ENCODE measurements at regions not wholly inside any gene's neighbourhood (a gene's known extent, or its start where the extent isn't known, plus 50 kb on each side); places are given as distances from the start of the nearest gene placed in this dataset.

DNA sequence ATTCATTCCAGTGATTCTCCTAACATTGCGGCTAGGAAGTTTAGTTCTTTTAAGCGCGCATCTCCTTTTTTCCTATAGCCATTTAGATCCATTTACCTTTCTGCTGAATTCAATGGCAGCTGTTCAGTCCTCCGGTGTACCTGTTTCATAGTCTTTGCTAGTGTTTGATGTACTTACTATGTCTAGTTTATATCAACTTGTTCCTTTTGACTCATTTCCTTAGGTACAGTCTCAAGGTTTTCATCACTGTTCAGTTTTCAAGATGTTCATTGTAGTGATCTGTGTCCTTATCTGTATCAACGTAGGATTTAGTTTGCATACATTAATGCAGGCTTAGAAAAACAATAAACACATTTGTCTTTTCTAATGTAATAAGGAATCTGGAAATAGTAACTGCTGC, 59.0 kb upstream of the MBNL1 start:
- no peak overlapping the region for H3K9ac ChIP-seq
- no peaks in the 10 kb centered on the region for H3K27me3 ChIP-seq (ENCODE audit: insufficient read depth, low read depth)
- H4K20me1 ChIP-seq (ENCODE audit: insufficient read depth) = no peaks in the 10 kb centered on the region
- TF ChIP-seq, protein P1, sequence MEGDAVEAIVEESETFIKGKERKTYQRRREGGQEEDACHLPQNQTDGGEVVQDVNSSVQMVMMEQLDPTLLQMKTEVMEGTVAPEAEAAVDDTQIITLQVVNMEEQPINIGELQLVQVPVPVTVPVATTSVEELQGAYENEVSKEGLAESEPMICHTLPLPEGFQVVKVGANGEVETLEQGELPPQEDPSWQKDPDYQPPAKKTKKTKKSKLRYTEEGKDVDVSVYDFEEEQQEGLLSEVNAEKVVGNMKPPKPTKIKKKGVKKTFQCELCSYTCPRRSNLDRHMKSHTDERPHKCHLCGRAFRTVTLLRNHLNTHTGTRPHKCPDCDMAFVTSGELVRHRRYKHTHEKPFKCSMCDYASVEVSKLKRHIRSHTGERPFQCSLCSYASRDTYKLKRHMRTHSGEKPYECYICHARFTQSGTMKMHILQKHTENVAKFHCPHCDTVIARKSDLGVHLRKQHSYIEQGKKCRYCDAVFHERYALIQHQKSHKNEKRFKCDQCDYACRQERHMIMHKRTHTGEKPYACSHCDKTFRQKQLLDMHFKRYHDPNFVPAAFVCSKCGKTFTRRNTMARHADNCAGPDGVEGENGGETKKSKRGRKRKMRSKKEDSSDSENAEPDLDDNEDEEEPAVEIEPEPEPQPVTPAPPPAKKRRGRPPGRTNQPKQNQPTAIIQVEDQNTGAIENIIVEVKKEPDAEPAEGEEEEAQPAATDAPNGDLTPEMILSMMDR (conservative IDR thresholded peaks at IDR 0.05; ENCODE audit: low read depth, low read length) = no peak
- H3K36me3 ChIP-seq (ENCODE audit: insufficient read depth) = no peaks in the 10 kb centered on the region
- peaks cover 19% of the 10 kb centered on the region for H3K4me1 ChIP-seq (ENCODE audit: low read depth, poor library complexity, severe bottlenecking)
- H3K79me2 ChIP-seq (ENCODE audit: insufficient read depth, low read depth) = peaks cover 20% of the 10 kb centered on the region
- H2AFZ ChIP-seq (ENCODE audit: low read depth) = no peak overlapping the region
- H3K4me3 ChIP-seq (IDR thresholded peaks at IDR 0.05; ENCODE audit: insufficient read depth, low read depth, low read length) = no peak overlapping the region
- no peak overlapping the region for H3K27ac ChIP-seq
- H3K4me2 ChIP-seq = no peak overlapping the region

DNA sequence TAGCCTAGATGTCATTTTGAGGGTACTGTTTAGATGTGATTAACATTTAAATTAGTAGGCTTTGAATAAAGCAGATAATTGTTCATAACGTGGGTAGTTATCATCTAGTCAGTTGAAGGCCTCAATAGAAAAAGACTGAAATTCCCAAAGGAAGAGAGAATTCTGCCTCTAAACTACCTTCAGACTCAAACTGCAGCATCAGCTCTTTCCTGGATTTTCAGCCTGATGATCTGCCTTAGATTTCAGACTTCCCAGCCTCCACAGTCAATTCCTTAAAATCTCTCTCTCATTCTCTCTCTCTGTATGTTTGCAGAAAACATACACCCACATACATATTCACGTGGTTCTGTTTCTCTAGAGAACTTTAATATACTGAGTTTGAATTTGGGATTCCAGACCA, 58.0 kb upstream of the MBNL1 start:
- Histone ChIP-seq H3K4me1 (ENCODE audit: low read depth, poor library complexity, severe bottlenecking) (peaks cover 12% of the 10 kb centered on the region), H2AFZ (ENCODE audit: low read depth) (no peak overlapping the region)

DNA sequence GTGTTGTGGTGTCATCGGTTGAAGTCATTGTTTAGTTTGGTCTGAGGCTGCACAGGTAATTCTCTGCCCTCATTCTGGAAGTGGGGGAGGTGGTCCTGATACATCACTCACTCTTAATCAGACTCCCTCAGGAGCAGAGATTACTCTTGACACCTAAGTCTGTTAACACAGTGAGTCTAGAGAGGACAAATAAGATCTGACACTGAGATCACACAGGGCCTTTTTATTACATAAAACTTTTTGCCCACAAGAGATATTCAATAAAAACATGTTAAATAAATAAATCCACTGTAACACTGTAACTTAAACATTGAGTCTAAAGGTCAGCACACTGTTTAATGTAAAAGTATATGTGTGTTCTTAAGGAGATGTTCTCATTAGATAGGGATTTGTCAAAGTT, 57.1 kb upstream of the MBNL1 start:
- Histone ChIP-seq H3K79me2 (ENCODE audit: insufficient read depth, low read depth) (peaks cover 3% of the 10 kb centered on the region; the same call in 1 of the 2 replicates), H3K27me3 (ENCODE audit: insufficient read depth, low read depth) (no peaks in the 10 kb centered on the region), H3K9ac (no peak overlapping the region), H2AFZ (ENCODE audit: low read depth) (no peak overlapping the region), H3K4me3 (IDR thresholded peaks at IDR 0.05; ENCODE audit: insufficient read depth, low read depth, low read length) (no peak overlapping the region), H3K36me3 (ENCODE audit: insufficient read depth) (no peaks in the 10 kb centered on the region), H3K4me1 (ENCODE audit: low read depth, poor library complexity, severe bottlenecking) (peaks cover 3% of the 10 kb centered on the region), H4K20me1 (ENCODE audit: insufficient read depth) (no peaks in the 10 kb centered on the region), H3K4me2 (no peak overlapping the region), H3K27ac (no peak overlapping the region)
- TF ChIP-seq, protein P1 (conservative IDR thresholded peaks at IDR 0.05; ENCODE audit: low read depth, low read length) = no peak

More for the DNA sequence above, 58.0 kb upstream of the MBNL1 start:
- no peak overlapping the region for H3K9ac ChIP-seq
- H3K4me2 ChIP-seq = no peak overlapping the region
- no peaks in the 10 kb centered on the region for H3K36me3 ChIP-seq (ENCODE audit: insufficient read depth)
- H3K4me3 ChIP-seq (IDR thresholded peaks at IDR 0.05; ENCODE audit: insufficient read depth, low read depth, low read length) = no peak overlapping the region
- no peaks in the 10 kb centered on the region for H4K20me1 ChIP-seq (ENCODE audit: insufficient read depth)
- H3K27ac ChIP-seq = no peak overlapping the region
- H3K27me3 ChIP-seq (ENCODE audit: insufficient read depth, low read depth) = no peaks in the 10 kb centered on the region
- peaks cover 11% of the 10 kb centered on the region; the same call in 1 of the 2 replicates for H3K79me2 ChIP-seq (ENCODE audit: insufficient read depth, low read depth)
- TF ChIP-seq, protein P1 (conservative IDR thresholded peaks at IDR 0.05; ENCODE audit: low read depth, low read length) = no peak

DNA sequence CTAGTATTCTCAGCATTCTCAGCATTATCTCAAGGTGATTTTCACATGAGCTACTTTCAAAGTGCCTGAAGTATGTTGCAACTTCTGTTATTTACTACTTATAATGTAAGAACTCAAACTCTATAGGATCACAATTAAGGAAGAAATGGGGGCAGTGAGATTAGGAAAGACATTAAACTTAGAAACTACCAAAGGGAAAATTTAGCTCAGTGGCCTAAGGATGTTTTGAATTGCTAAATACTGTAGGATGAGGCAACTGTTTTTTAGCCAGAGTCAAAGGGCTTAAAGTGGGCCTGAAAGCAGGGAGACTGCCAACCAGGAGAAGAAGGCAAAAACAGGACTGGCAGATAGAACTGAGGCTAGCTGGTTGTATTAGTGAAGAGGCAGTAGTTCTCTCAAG, 55.5 kb upstream of the MBNL1 start:
- H3K36me3 ChIP-seq (ENCODE audit: insufficient read depth) = no peaks in the 10 kb centered on the region
- no peaks in the 10 kb centered on the region for H4K20me1 ChIP-seq (ENCODE audit: insufficient read depth)
- no peaks in the 10 kb centered on the region for H3K79me2 ChIP-seq (ENCODE audit: insufficient read depth, low read depth)
- TF ChIP-seq, protein P1 (conservative IDR thresholded peaks at IDR 0.05; ENCODE audit: low read depth, low read length) = no peak
- H3K4me3 ChIP-seq (IDR thresholded peaks at IDR 0.05; ENCODE audit: insufficient read depth, low read depth, low read length) = no peak overlapping the region
- H3K27ac ChIP-seq = no peak overlapping the region
- no peaks in the 10 kb centered on the region for H3K27me3 ChIP-seq (ENCODE audit: insufficient read depth, low read depth)
- H3K9ac ChIP-seq = no peak overlapping the region
- H3K4me2 ChIP-seq = no peak overlapping the region
- H3K4me1 ChIP-seq (ENCODE audit: low read depth, poor library complexity, severe bottlenecking) = no peaks in the 10 kb centered on the region
- no peak overlapping the region for H2AFZ ChIP-seq (ENCODE audit: low read depth)

All from KMS-11 (cell line).